ENCODE measurements at regions not wholly inside any gene's neighbourhood (a gene's known extent, or its start where the extent isn't known, plus 50 kb on each side); places are given as distances from the start of the nearest gene placed in this dataset.
A peak's percentile ranks its signal among the peaks of the same experiment; 100 is the strongest.

- no peak for DNase-seq
Observed at GRCh38 chr18:64208516-64208915, 59.6 kb upstream of the LINC00305 start.

- DNase-seq = no peak
Observed at GRCh38 chr18:64207820-64208219, 58.9 kb upstream of the LINC00305 start.

GRCh38 chr18:64203295-64203694 lies 54.4 kb upstream of the LINC00305 start:
- DNase-seq = no peak

- no peak for DNase-seq
Observed at GRCh38 chr18:64202863-64203262, 54.0 kb upstream of the LINC00305 start.

- peak in 1 of 2 experiments; percentile 33 for DNase-seq
Observed at GRCh38 chr18:64202210-64202836, 53.4 kb upstream of the LINC00305 start.

- DNase-seq = no peak
Observed at GRCh38 chr18:64201781-64202180, 52.9 kb upstream of the LINC00305 start.

- DNase-seq = no peak
Observed at GRCh38 chr18:64199581-64199980, 50.7 kb upstream of the LINC00305 start.
